Kidney tubule cell (primary cell): ENCODE measurements at regions not wholly inside any gene's neighbourhood (a gene's known extent, or its start where the extent isn't known, plus 50 kb on each side); places are given as distances from the start of the nearest gene placed in this dataset.

Experiments used
- DNase-seq: peaks from one replicate; pipeline ENCODE4 v3.0.0-alpha.2; 2018; ENCODE audit warnings: low spot score

- peak; percentile 53 for DNase-seq
These were observed 202.8 kb upstream of the CITED2 start for GRCh38 chr6:139577124-139577762.

GRCh38 chr6:139572001-139572400 is 197.6 kb upstream of the CITED2 start:
- DNase-seq: no peak

GRCh38 chr6:139570166-139570565 is 195.7 kb upstream of the CITED2 start:
- no peak for DNase-seq

GRCh38 chr6:139569566-139569965 is 195.1 kb upstream of the CITED2 start:
- peak; percentile 78 for DNase-seq

- peak; percentile 83 for DNase-seq
These were observed 194.6 kb upstream of the CITED2 start for GRCh38 chr6:139568956-139569538.

DNA sequence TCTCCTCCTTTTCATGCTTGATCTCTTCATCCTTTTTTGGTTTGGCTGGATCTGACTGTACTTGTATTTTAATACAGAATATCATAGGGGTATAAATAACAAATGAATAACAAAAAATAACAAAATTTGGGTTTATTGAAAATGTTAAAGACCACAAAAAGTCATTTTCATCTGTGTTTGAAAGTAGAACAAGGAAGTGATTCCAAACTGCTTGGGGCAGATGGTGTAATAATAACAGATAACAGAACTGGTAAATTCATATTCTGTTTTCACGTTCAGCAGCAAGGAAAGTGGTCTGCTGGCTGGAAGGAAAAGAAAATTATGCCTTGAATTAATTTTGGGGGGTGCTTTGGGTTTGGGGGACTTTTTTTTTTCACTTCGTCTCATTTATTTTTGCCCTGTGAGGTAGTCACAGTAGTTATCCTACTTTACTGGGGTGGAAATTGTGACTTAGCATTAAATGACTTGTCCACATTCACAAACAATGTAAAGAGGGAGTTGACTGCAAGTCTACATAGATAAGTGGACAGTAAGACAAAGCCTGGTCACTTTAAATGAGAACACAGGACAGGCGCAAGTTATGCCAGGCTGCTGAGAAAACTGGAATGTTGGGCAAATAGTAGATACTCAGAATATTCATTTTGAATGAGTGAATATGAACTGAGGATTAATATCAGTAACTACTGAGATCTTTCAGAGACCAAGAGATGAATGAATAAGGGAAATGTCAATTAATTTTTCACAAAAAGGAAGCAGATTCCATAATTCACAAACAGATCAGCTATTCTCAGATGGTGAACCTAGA is 193.9 kb upstream of the CITED2 start:
- DNase-seq: no peak

DNA sequence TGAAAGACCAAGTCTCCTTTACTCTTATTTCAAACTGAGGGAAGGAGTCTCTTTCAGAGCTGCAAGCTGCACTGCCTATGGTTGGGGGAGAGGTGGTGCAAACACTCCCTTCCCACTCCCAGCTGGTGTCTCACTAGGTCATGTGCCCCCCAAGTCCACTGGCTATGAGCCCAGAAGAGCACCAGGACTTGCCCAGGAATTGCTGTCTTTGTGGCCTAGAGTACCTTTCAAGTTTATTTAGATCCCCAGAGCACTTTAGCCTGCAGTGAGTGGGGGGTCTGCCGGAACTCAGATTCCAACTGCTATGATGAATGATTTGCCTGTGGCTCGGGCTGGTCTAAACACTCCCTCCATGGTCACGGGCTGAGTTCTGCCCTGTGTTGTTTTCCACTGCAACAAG is 192.6 kb upstream of the CITED2 start:
- DNase-seq: no peak

DNA sequence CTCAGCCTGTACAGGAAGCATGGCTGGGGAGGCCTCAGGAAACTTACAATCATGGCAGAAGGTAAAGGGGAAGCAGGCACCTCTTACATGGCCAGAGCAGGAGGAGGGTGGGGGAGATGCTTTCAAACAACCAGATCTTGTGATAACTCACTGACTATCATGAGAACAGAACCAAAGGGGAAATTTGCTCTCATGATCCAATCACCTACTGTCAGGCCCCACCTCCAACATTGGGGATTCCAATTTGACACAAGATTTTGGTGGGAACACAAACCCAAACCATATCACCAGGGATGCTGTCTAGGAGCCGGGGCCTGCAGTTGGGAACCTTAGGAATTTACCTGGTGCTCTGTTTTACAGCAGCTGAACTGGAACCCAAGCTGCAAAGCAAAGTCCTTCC is 191.1 kb upstream of the CITED2 start:
- no peak for DNase-seq

DNA sequence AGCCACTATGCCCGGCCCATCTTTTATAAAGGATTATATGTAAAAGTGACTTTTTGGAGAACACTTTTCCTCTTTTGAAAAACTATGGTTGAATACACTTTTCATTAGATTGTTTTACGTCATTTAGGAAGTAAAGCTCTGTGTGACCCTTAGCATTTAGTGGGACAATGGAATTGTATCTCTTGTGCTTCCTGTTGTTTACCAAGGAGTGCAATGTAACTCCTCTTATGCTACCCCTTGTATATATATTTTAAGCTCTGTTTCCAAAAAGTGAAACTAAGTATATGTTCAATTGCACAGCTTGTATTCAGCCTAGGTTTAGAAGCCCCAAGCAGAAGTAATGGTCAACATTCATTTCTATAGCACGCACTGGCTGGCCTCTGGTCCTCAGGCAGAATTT is 183.1 kb upstream of the CITED2 start:
- DNase-seq: no peak

DNA sequence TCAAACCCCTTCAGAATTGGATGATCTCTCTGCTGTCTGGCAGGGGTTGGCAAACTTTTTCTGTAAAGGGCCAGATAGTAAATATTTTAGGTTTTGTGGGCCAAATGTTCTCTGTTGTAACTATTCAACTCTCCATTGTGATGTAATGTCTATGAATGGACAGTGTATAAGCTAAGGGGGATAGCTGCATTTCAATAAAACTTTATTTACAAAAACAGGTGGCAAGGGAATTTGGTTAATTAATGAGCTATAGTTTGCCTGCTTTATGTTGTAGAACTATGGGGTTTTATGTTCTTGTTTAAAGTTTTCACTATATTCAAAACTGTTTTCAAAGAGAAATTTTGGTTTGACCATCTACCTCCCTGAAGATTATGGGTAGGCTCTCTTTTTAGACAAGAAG is 182.1 kb upstream of the CITED2 start:
- no peak for DNase-seq

GRCh38 chr6:139553916-139554315 is 179.5 kb upstream of the CITED2 start:
- DNase-seq: peak; percentile 59

DNA sequence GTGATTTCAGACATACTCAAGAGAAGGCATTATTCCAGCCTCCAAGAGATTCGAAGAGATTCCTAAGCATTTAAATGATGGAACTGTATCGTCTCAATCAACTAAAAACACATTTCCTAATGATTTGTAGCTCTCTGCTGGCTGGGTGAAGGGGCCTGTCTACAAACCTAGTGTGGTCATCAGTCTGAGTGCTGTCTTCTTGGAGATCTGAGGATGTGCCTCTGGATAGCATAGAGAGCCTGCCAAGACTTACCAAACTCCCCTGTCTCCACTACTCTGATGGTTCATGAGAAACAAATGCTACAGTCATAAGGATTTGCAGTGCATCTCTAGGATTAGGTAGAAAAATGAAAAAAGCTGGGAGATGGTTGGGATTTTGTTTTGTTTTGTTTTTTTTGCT is 176.9 kb upstream of the CITED2 start:
- DNase-seq: no peak

DNA sequence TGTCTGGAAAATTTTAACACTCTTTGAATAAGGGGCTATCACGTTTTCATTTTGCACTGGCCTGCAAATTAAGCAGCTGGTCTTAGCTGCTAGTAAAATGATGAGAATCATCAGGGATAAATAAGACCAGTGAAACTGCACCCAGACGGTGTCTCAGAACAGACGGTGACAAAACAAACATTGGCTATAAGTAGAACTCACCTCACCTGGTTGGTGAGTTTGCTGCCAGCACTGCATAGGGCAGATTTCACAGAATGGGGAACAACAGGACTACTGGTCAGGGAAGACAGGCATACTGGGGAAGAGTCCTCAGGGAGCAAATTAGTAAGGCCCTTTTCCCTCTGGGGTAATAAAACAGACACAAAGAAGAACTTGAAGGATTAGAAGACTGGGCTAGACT is 175.9 kb upstream of the CITED2 start:
- DNase-seq: no peak

DNA sequence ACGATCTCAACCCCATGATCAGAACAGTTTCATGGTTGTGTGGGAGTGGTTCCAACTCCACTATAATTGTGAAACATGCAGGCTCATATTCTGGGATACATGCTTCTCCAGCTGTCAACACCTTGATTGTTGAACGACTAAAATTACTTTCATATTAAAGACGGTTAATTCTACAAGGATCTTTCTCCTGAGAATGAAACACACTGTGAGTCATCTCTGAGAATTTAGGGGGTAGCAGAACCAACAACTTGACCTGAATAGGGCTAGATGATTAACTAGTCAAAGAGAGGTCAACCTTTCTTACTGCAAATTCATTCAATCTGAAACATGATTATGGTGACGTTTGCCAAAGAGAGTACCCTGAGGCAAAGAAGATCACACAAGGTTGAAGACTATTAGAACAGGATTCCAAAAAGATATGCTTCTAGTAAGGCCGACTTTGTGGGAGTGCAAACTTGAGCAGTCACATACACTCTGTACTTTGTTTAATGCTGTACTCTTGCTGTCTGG is 175.2 kb upstream of the CITED2 start:
- DNase-seq: peak; percentile 66

- peak; percentile 9 for DNase-seq
These were observed 173.4 kb upstream of the CITED2 start for GRCh38 chr6:139547804-139548203.

DNA sequence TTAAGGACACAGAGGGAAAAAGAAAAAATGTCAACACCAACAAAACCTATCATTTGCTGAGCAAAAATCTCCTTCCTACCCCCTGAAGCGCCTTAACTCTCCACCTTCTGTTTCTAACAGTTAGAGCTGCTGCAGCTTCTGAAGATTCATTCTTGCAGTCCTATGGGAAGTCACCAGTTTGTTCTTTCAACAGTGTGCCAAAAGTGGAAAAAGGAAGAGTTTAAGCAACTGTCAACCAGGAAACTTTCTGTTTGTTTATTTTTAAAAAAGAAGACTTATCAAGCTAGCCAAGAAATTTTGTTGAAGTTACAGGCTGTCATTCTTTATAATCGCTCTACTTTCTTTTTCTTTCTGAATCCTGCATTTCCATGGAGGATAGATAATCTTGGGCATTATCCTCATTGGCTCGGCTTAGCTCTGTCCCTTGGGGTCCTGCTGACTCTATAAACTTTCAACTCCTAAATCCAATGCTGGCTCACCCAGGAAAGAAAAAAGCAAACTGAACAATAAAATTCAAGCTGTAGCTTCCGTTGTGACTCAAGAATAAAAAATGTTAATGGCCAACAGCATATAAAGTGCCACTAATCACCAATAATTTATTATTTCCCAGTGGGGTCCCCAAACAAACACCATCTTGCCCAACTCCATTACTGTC is 172.8 kb upstream of the CITED2 start:
- DNase-seq: no peak

- no peak for DNase-seq
These were observed 171.6 kb upstream of the CITED2 start for GRCh38 chr6:139546106-139546472.

- DNase-seq: no peak
These were observed 171.0 kb upstream of the CITED2 start for GRCh38 chr6:139545206-139546105.

GRCh38 chr6:139544701-139545057 is 170.2 kb upstream of the CITED2 start:
- DNase-seq: no peak

GRCh38 chr6:139542351-139542750 is 167.9 kb upstream of the CITED2 start:
- DNase-seq: no peak

DNA sequence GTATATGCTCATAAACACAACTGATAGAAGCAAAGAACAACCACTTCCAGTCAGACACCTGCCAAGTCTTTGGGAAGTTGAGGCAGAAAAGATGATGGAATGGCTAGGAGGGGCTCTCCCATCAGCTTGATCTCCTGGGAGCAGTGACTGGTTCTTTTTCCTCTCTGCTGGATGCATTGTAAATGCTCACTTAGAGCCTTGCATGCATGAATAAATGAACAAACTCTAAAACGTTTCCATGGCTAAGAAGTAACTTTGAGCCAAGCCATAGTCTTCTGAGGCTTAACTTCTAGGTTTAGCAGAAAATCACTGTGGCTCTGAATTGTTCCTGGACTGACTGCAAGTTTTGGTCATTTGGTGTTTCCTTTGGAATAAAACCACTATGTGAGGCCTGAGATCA is 166.4 kb upstream of the CITED2 start:
- no peak for DNase-seq

DNA sequence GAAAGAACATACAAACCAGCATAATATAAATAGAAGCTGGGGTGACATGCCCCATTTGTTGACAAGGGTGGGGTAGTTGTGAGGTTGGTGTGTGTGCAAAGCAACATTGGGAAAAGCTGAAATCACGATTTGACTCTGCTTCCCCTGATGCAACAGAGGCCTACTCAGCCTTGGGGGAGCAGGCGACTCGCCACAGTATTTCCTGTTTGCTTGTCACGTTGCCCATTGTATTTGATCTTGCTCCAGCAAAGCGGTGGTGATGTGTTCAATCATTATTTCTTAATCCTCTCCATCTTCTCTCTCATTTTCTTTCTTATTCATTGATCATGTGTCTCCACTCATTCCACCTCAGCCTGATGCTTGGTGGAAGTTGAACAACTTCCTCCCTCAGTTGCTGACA is 165.8 kb upstream of the CITED2 start:
- DNase-seq: peak; percentile 79
